GM19467 (cell line): ENCODE measurements at regions not wholly inside any gene's neighbourhood (a gene's known extent, or its start where the extent isn't known, plus 50 kb on each side); places are given as distances from the start of the nearest gene placed in this dataset.
A peak's percentile ranks its signal among the peaks of the same experiment; 100 is the strongest.

ENCODE experiments used
- ATAC-seq: cut with Tn5 transposase; IDR thresholded peaks from one replicate; pipeline ENCODE4 v1.9.1; 2021; ENCODE audit warnings: mild to moderate bottlenecking, moderate library complexity; ENCODE audit not compliant: unreplicated experiment

DNA sequence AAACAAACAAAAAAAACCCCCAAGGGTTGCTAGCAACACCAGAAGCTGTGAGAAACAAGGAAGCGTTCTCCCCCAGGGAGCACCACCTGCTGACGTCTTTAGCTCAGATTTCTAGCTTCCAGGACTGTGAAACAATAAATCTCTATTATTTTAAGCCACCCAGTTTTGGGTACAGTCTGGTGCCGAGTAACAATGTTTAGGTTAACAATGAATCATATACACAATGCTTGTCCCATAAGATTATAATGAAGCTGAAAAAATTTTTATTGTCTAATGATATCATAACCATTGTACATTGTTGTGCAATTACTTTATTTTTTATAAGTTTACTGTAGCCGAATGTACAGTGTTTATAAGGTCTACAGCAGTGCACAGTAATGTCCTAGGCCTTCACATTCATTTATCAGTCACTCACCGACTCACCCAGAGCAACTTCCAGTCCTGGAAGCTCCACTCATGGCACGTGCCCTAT, 72.1 kb upstream of the CAB39 start:
- ATAC-seq = no peak

GRCh38 chr2:230642966-230643365, 69.7 kb upstream of the CAB39 start:
- ATAC-seq = no peak

DNA sequence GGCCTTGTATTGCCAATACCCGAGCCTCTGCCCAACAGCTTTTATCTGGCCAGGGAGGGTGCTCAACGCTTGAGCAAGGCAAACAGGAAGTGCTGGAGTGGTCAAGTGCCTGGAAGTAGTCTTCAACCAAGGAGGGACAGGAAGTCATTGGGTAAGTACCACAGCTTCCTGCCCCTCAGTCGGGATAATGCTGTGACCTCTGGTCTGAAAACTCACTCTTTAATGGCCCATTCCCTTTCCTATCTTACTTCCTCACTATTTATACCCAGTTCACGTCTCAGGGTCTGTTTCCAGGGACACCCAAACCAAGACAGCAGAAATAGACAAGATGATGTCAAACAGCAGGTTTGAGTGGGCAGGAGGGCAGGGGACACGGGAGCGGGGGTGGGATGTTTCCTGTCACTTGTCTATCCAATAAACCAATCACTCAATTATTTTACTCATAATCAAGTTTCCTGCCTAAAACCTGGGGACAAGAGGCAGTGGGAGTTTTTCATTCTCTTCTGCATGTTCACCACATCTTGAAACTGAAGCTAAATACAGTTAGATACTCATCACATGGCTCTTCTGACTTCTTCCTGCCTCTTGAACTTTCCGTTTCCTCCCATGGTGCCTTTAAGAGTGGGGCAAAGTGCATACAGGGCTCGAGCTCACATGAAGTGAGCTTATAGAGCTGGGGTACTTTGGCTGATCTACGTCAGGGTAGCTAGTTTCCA, 68.9 kb upstream of the CAB39 start:
- ATAC-seq = peak; percentile 66

DNA sequence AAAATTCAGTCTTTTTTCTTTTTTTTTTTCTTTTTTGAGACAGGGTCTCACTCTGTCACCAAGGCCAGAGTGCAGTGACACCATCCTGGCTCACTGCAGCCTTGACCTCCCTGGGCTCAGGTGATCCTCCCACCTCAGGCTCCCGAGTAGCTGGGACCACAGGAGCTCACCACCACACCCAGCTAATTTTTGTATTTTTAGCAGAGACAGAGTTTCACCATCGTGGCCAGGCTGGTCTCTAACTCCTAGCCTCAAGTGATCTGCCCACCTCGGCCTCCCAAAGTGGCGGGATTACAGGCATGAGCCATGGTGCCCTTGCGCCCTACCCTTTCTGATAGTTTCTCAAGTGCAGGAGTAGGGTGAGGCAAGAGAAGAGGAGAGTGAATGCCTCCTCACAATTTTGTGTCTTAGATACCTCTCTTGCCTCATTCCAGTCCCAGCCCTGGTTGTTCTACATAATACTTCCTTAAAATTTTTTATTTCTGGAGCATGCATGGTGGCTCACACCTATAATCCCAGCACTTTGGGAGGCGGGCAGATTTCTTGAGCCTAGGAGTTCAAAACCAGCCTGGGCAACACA, 68.2 kb upstream of the CAB39 start:
- peak; percentile 3 for ATAC-seq

- ATAC-seq = no peak
Measured at GRCh38 chr2:230648356-230648755, 64.3 kb upstream of the CAB39 start.

- no peak for ATAC-seq
Measured at GRCh38 chr2:230650585-230651137, 62.0 kb upstream of the CAB39 start.

GRCh38 chr2:230654057-230654456, 58.6 kb upstream of the CAB39 start:
- ATAC-seq = no peak

DNA sequence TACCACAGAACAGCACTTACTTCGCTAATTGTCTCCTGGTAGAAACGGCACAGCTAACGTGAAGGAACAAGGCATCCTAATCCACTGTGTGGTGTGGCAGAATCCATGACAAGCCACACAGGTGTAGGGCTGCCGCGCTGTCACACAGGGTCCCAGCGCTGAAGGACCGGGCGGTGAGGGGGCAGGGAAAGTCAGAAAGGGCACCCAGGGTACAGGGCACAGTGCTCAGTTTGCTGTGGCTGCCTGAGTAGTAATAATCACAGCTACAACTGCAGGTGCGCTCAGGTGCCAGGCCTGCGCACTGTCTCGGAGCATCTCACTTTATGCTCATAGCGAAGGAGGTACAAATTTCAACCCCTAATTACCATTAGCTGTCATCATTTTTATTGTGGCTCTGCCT, 55.2 kb upstream of the CAB39 start:
- no peak for ATAC-seq

GRCh38 chr2:230657906-230658305, 54.7 kb upstream of the CAB39 start:
- ATAC-seq = no peak

- ATAC-seq = no peak
Measured at GRCh38 chr2:230658577-230658876, 54.1 kb upstream of the CAB39 start.

DNA sequence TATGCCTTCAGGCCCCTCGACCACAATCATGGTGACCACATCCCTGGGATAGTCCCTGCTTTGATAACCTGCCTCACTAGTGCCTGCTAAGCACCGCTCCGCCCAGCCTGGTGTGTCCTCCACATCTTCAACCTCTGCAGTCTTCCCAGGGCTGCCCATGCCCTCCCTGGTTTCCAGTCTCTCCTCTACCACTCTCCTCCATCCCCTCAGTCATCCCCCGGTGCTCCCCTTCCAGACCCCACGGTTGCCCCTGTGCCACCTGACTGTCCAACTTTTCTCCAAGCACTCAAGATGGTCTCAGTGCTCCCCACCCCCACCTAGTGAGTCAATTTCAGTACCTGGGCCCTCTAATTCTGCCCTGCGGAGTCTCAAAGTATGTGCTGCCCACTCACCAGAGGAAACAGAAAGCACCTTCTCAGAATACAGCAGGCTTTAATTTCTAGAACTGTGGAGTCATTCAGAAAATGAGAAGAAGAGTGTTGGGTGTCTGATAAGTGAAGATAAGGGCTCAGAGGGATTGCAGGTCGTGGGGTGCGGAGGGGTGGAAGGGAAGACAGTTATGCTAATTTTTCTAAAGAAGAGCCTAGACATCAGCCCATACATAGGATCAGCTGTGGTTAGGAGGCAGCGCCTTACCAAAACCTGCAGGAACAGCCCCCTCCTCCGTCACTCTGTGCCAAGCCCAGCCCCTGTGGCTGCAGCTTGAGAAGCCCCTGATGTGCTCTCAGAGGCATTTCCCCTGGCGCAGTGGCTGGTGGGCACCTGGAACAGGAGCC, 53.6 kb upstream of the CAB39 start:
- ATAC-seq = peak; percentile 41

- no peak for ATAC-seq
Measured at GRCh38 chr2:230660294-230661060, 52.2 kb upstream of the CAB39 start.

GRCh38 chr2:230661072-230661957, 51.3 kb upstream of the CAB39 start:
- ATAC-seq = peak; percentile 44
